H9 (cell line): ENCODE measurements at regions not wholly inside any gene's neighbourhood (a gene's known extent, or its start where the extent isn't known, plus 50 kb on each side); places are given as distances from the start of the nearest gene placed in this dataset.

Experiments
- DNase-seq: peaks from one replicate; pipeline ENCODE4 v3.0.0-alpha.2; 2017
- H2AFZ ChIP-seq: one replicate; pipeline ENCODE4 v1.6.1; 2013; ENCODE audit warnings: mild to moderate bottlenecking, low read length, control low read depth, moderate library complexity
- H2AK5ac ChIP-seq: 2 replicates; pipeline ENCODE4 v1.6.1; 2013; ENCODE audit warnings: low read length, control low read depth, mixed read lengths; ENCODE audit not compliant: insufficient read length
- H2BK120ac ChIP-seq: one replicate; pipeline ENCODE4 v1.6.1; 2013; ENCODE audit warnings: low read depth, mild to moderate bottlenecking, low read length, control low read depth, inconsistent platforms; ENCODE audit not compliant: poor library complexity, severe bottlenecking
- H2BK12ac ChIP-seq: 2 replicates; pipeline ENCODE4 v1.6.1; 2013; ENCODE audit warnings: low read length, control low read depth, mixed read lengths, low read depth; ENCODE audit not compliant: insufficient read length
- H2BK15ac ChIP-seq: 2 replicates; pipeline ENCODE4 v1.6.1; 2013; ENCODE audit warnings: low read depth, low read length, control low read depth
- H2BK20ac ChIP-seq: one replicate; pipeline ENCODE4 v1.6.1; 2013; ENCODE audit warnings: low read depth, mild to moderate bottlenecking, low read length, control low read depth, inconsistent platforms; ENCODE audit not compliant: poor library complexity, severe bottlenecking
- H2BK5ac ChIP-seq: 2 replicates; pipeline ENCODE4 v1.6.1; 2013; ENCODE audit warnings: low read length, control low read depth, mixed read lengths; ENCODE audit not compliant: insufficient read length
- H3K14ac ChIP-seq: 2 replicates; pipeline ENCODE4 v1.6.1; 2013; ENCODE audit warnings: low read length, control low read depth; ENCODE audit not compliant: insufficient read depth
- H3K18ac ChIP-seq: 2 replicates; pipeline ENCODE4 v1.6.1; 2013; ENCODE audit warnings: low read depth, mild to moderate bottlenecking, mixed read lengths, low read length, control low read depth; ENCODE audit not compliant: insufficient read length
- H3K23ac ChIP-seq: 2 replicates; pipeline ENCODE4 v1.6.1; 2013; ENCODE audit warnings: low read length, control low read depth, mixed read lengths, low read depth; ENCODE audit not compliant: insufficient read length
- H3K23me2 ChIP-seq: 2 replicates; pipeline ENCODE4 v1.6.1; 2013; ENCODE audit warnings: low read depth, mild to moderate bottlenecking, mixed read lengths, low read length, control low read depth; ENCODE audit not compliant: insufficient read length, poor library complexity, severe bottlenecking
- H3K27ac ChIP-seq: 2 replicates; pipeline ENCODE4 v1.5.1; 2013; ENCODE audit warnings: low read length, control low read depth, mixed read lengths, low read depth; ENCODE audit not compliant: insufficient read length
- H3K27me3 ChIP-seq: 2 replicates; pipeline ENCODE4 v1.6.1; 2013; ENCODE audit warnings: low read length, control low read depth, inconsistent platforms; ENCODE audit not compliant: insufficient read depth
- H3K4ac ChIP-seq: 2 replicates; pipeline ENCODE4 v1.6.1; 2013; ENCODE audit warnings: low read depth, mild to moderate bottlenecking, control low read depth, inconsistent platforms, low read length, moderate library complexity
- H3K4me1 ChIP-seq: 2 replicates; pipeline ENCODE4 v1.6.1; 2013; ENCODE audit warnings: low read length, control low read depth, inconsistent platforms; ENCODE audit not compliant: insufficient read depth
- H3K4me2 ChIP-seq: 2 replicates; pipeline ENCODE4 v1.6.1; 2013; ENCODE audit warnings: low read length, control low read depth, mixed read lengths; ENCODE audit not compliant: insufficient read length, insufficient read depth
- H3K56ac ChIP-seq: 2 replicates; pipeline ENCODE4 v1.6.1; 2013; ENCODE audit warnings: low read depth, mild to moderate bottlenecking, mixed read lengths, low read length, control low read depth; ENCODE audit not compliant: insufficient read length
- H3K79me1 ChIP-seq: 2 replicates; pipeline ENCODE4 v1.6.1; 2013; ENCODE audit warnings: low read depth, mild to moderate bottlenecking, moderate library complexity, low read length, control low read depth, inconsistent platforms; ENCODE audit not compliant: insufficient read depth, poor library complexity, severe bottlenecking
- H3K79me2 ChIP-seq: 2 replicates; pipeline ENCODE4 v1.6.1; 2013; ENCODE audit warnings: low read length, control low read depth, inconsistent platforms; ENCODE audit not compliant: insufficient read depth
- H3K9ac ChIP-seq: 2 replicates; pipeline ENCODE4 v1.6.1; 2013; ENCODE audit warnings: low read length, control low read depth, mixed read lengths; ENCODE audit not compliant: insufficient read length; ENCODE audit errors: extremely low read depth
- H3K9me3 ChIP-seq: one replicate; pipeline ENCODE4 v1.6.1; 2013; ENCODE audit warnings: low read depth, low read length, inconsistent platforms; ENCODE audit not compliant: control insufficient read depth
- H3T11ph ChIP-seq: one replicate; pipeline ENCODE4 v1.6.1; 2013; ENCODE audit warnings: mild to moderate bottlenecking, low read length, control low read depth, inconsistent platforms
- H4K20me1 ChIP-seq: one replicate; pipeline ENCODE4 v1.6.1; 2013; ENCODE audit not compliant: control insufficient read depth, insufficient read length, insufficient read depth
- H4K5ac ChIP-seq: 2 replicates; pipeline ENCODE4 v1.6.1; 2013; ENCODE audit warnings: low read depth, mild to moderate bottlenecking, mixed read lengths, low read length, control low read depth; ENCODE audit not compliant: insufficient read length
- H4K8ac ChIP-seq: replicated peaks from 2 replicates; pipeline ENCODE4 v1.6.1; 2013; ENCODE audit warnings: low read length, control low read depth, mixed read lengths, low read depth; ENCODE audit not compliant: insufficient read length
- H4K91ac ChIP-seq: 2 replicates; pipeline ENCODE4 v1.6.1; 2013; ENCODE audit warnings: low read depth, mild to moderate bottlenecking, moderate library complexity, mixed read lengths, low read length, control low read depth; ENCODE audit not compliant: insufficient read length
- H3K27ac Mint-ChIP-seq, 3 experiments: 2 replicates in 2 of 3; 3 replicates in 1 of 3; pipeline ENCODE4 v1.8.0; 2020 to 2021; ENCODE audit warnings: mixed read lengths in 3 of 3, mild to moderate bottlenecking in 1 of 3, moderate library complexity in 1 of 3
- H3K27me3 Mint-ChIP-seq: 2 replicates; pipeline ENCODE4 v1.8.0; 2021; ENCODE audit warnings: low read depth, mild to moderate bottlenecking, moderate library complexity, mixed read lengths
- H3K36me3 Mint-ChIP-seq, 3 experiments: 2 replicates in 2 of 3; 3 replicates in 1 of 3; pipeline ENCODE4 v1.8.0; 2020 to 2021; ENCODE audit warnings: low read depth in 3 of 3, mixed read lengths in 3 of 3; ENCODE audit not compliant: insufficient read depth in 1 of 3
- H3K4me1 Mint-ChIP-seq, 2 experiments: 2 replicates each; pipeline ENCODE4 v1.8.0; 2020; ENCODE audit warnings: mixed read lengths in 2 of 2
- H3K4me3 Mint-ChIP-seq, 2 experiments: 2 replicates in 1 of 2; 3 replicates in 1 of 2; pipeline ENCODE4 v1.8.0; 2020 to 2021; ENCODE audit warnings: mild to moderate bottlenecking in 2 of 2, mixed read lengths in 2 of 2, moderate library complexity in 1 of 2
- H3K9me3 Mint-ChIP-seq, 2 experiments: 2 replicates in 1 of 2; 3 replicates in 1 of 2; pipeline ENCODE4 v1.8.0; 2020; ENCODE audit warnings: mild to moderate bottlenecking in 2 of 2, mixed read lengths in 2 of 2, moderate library complexity in 1 of 2
- WGBS: extraction: QIAGEN DNeasy Blood & Tissue Kit; methylation state at CpG from one replicate; pipeline ENCODE4 v1.1.7; 2013; ENCODE audit warnings: missing lambda C conversion rate, low lambda C conversion rate, mixed read lengths; ENCODE audit not compliant: insufficient read length; ENCODE audit errors: extremely low coverage; 5-methylcytosine and 5-hydroxymethylcytosine counted together
- TF ChIP-seq, protein P1 (sequence below): fragments of 200-600 bp; sonication (generic); conservative IDR thresholded peaks from 3 replicates; pipeline ENCODE4 v1.8.0; 2021; ENCODE audit warnings: antibody characterized with exemption, mild to moderate bottlenecking

GRCh38 chr15:100721758-100722550 lies 119.6 kb downstream of the ASB7 start:
- Histone ChIP-seq H4K8ac (no peak overlapping the region), H3K4me2 (no peak overlapping the region), H2AFZ (no peak overlapping the region), H3K9me3 (no peaks in the 10 kb centered on the region), H3K27me3 (no peaks in the 10 kb centered on the region), H2BK12ac (no peak overlapping the region), H3K9ac (no peak overlapping the region), H4K20me1 (no peaks in the 10 kb centered on the region), H2AK5ac (no peak overlapping the region), H3K23ac (no peak overlapping the region), H2BK15ac (no peak overlapping the region), H3K23me2 (no peaks in the 10 kb centered on the region), H3K56ac (no peak overlapping the region), H3K14ac (no peak overlapping the region), H2BK120ac (no peak overlapping the region), H3T11ph (no peak overlapping the region), H2BK20ac (no peak overlapping the region), H4K91ac (no peak overlapping the region), H2BK5ac (no peak overlapping the region), H3K79me1 (no peaks in the 10 kb centered on the region), H3K27ac (no peak overlapping the region), H3K18ac (no peak overlapping the region), H3K4ac (no peak overlapping the region), H3K4me1 (no peaks in the 10 kb centered on the region), H4K5ac (no peak overlapping the region), H3K79me2 (no peaks in the 10 kb centered on the region)
- H3K27me3 Mint-ChIP-seq: peaks cover 8% of the 10 kb centered on the region
- TF ChIP-seq, protein P1, sequence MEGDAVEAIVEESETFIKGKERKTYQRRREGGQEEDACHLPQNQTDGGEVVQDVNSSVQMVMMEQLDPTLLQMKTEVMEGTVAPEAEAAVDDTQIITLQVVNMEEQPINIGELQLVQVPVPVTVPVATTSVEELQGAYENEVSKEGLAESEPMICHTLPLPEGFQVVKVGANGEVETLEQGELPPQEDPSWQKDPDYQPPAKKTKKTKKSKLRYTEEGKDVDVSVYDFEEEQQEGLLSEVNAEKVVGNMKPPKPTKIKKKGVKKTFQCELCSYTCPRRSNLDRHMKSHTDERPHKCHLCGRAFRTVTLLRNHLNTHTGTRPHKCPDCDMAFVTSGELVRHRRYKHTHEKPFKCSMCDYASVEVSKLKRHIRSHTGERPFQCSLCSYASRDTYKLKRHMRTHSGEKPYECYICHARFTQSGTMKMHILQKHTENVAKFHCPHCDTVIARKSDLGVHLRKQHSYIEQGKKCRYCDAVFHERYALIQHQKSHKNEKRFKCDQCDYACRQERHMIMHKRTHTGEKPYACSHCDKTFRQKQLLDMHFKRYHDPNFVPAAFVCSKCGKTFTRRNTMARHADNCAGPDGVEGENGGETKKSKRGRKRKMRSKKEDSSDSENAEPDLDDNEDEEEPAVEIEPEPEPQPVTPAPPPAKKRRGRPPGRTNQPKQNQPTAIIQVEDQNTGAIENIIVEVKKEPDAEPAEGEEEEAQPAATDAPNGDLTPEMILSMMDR: no peak
- H3K27ac Mint-ChIP-seq: no peak overlapping the region
- no peak overlapping the region for H3K4me3 Mint-ChIP-seq
- H3K4me1 Mint-ChIP-seq: peaks cover 0 to 2% of the 10 kb centered on the region in 2 experiments; a peak in 2 of 4 replicates
- H3K9me3 Mint-ChIP-seq: no peaks in the 10 kb centered on the region; a peak in 2 of 5 replicates
- DNase-seq: peak; percentile 9
- no peaks in the 10 kb centered on the region for H3K36me3 Mint-ChIP-seq
- no CpG with 5 or more reads among the region's 12 CpGs for WGBS
